ENCODE measurements at regions not wholly inside any gene's neighbourhood (a gene's known extent, or its start where the extent isn't known, plus 50 kb on each side); places are given as distances from the start of the nearest gene placed in this dataset.

- no peak for DNase-seq
Observed at GRCh38 chr21:24045373-24045772, 1561.9 kb downstream of the MRPL39 start.

- no peak for DNase-seq
Observed at GRCh38 chr21:24042687-24043086, 1564.6 kb downstream of the MRPL39 start.

GRCh38 chr21:24032709-24033232 lies 1574.5 kb downstream of the MRPL39 start:
- no peak for DNase-seq

GRCh38 chr21:24027396-24027795 lies 1579.9 kb downstream of the MRPL39 start:
- DNase-seq = no peak

- DNase-seq = no peak
Observed at GRCh38 chr21:24025101-24025500, 1582.2 kb downstream of the MRPL39 start.

- no peak for DNase-seq
Observed at GRCh38 chr21:24023936-24024335, 1583.3 kb downstream of the MRPL39 start.

GRCh38 chr21:24023402-24023801 lies 1583.9 kb downstream of the MRPL39 start:
- DNase-seq = no peak

- DNase-seq = no peak
Observed at GRCh38 chr21:24014381-24014780, 1592.9 kb downstream of the MRPL39 start.

GRCh38 chr21:24011087-24011486 lies 1596.2 kb downstream of the MRPL39 start:
- no peak for DNase-seq

GRCh38 chr21:24007592-24007991 lies 1599.7 kb downstream of the MRPL39 start:
- DNase-seq = no peak

- DNase-seq = no peak
Observed at GRCh38 chr21:23986987-23987386, 1620.3 kb downstream of the MRPL39 start.

GRCh38 chr21:23986214-23986613 lies 1621.1 kb downstream of the MRPL39 start:
- no peak for DNase-seq

GRCh38 chr21:23982546-23982945 lies 1624.7 kb downstream of the MRPL39 start:
- no peak for DNase-seq

GRCh38 chr21:23977971-23978370 lies 1629.3 kb downstream of the MRPL39 start:
- no peak for DNase-seq

GRCh38 chr21:23968722-23969647 lies 1638.3 kb downstream of the MRPL39 start:
- peak; percentile 75 for DNase-seq

- DNase-seq = no peak
Observed at GRCh38 chr21:23968008-23968407, 1639.3 kb downstream of the MRPL39 start.

GRCh38 chr21:23963454-23963853 lies 1643.8 kb downstream of the MRPL39 start:
- DNase-seq = no peak

- no peak for DNase-seq
Observed at GRCh38 chr21:23960769-23961168, 1646.5 kb downstream of the MRPL39 start.

- DNase-seq = no peak
Observed at GRCh38 chr21:23955135-23955843, 1652.0 kb downstream of the MRPL39 start.

GRCh38 chr21:23952269-23952668 lies 1655.0 kb downstream of the MRPL39 start:
- DNase-seq = no peak

- DNase-seq = no peak
Observed at GRCh38 chr21:23951251-23951650, 1656.0 kb downstream of the MRPL39 start.

- no peak for DNase-seq
Observed at GRCh38 chr21:23950344-23950743, 1656.9 kb downstream of the MRPL39 start.

GRCh38 chr21:23949493-23949892 lies 1657.8 kb downstream of the MRPL39 start:
- DNase-seq = no peak

Measured in CD4-positive, alpha-beta T cell treated with Interleukin-6 for 4 hours (primary cell).